ENCODE measurements at regions not wholly inside any gene's neighbourhood (a gene's known extent, or its start where the extent isn't known, plus 50 kb on each side); places are given as distances from the start of the nearest gene placed in this dataset.

- no peak for TF ChIP-seq MAX (IDR thresholded peaks at IDR 0.05)
- TF ChIP-seq EGR1 (IDR thresholded peaks at IDR 0.05) = no peak
- TF ChIP-seq YY1 (IDR thresholded peaks at IDR 0.05; ENCODE audit: low read depth) = no peak
- TF ChIP-seq TAF1 (IDR thresholded peaks at IDR 0.05; ENCODE audit: low read depth) = no peak
- no peak for TF ChIP-seq RAD21 (IDR thresholded peaks at IDR 0.05; ENCODE audit: low read depth)
- no peak for TF ChIP-seq REST (IDR thresholded peaks at IDR 0.05; ENCODE audit: low read depth)
- TF ChIP-seq TCF12 (IDR thresholded peaks at IDR 0.05; ENCODE audit: low read depth) = no peak
- no peak for TF ChIP-seq EP300 (IDR thresholded peaks at IDR 0.05; ENCODE audit: borderline replicate concordance)
- no peak for TF ChIP-seq CEBPB (IDR thresholded peaks at IDR 0.05)
- no peak for TF ChIP-seq TEAD4 (IDR thresholded peaks at IDR 0.05)
Observed at GRCh38 chr13:31503626-31504025, 235.7 kb upstream of the RXFP2 start.
